Adrenal gland (tissue), 5 donors: ENCODE measurements at regions not wholly inside any gene's neighbourhood (a gene's known extent, or its start where the extent isn't known, plus 50 kb on each side); places are given as distances from the start of the nearest gene placed in this dataset.

Source experiments
- POLR2A ChIP-seq, 2 donors: fragments of 450-650 bp; IDR thresholded peaks; one replicate each; pipeline ENCODE4 v1.6.1; 2017; ENCODE audit warnings: antibody characterized with exemption in 2 of 2, mild to moderate bottlenecking in 2 of 2, moderate library complexity in 1 of 2
- TF ChIP-seq, protein P1 (sequence below), 6 experiments: fragments of 450-650 bp in 4 of 6; fragments of 200-600 bp in 2 of 6; sonication (generic) in 1 of 6; IDR thresholded peaks; 1 replicate in 5 of 6; 2 replicates in 1 of 6; pipeline versions ENCODE4 v1.5.1 to v1.8.0; 2016 to 2021; ENCODE audit warnings: antibody characterized with exemption in 6 of 6, mild to moderate bottlenecking in 2 of 6, moderate library complexity in 1 of 6
- donor health status: DM: no; HTN: no; CAD: no.

DNA sequence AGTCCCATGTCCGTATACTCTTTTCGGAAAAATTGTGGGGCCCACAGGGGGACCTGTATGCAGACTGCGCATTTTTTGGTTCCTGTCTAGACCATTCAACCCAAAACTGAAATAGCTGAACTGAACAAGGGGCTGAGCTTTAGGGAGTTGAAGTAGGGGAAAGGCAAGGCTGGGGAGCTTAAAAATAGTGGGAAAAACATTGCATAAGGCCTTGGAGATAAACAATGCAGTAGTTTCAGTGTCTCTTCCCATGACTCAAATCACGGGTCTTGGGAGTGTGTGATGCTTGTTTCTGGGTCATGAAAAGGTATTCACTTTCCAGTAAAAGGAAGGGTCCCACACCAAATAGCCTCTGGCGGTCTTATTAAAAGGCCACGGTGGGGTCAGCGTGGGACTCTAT, 402.8 kb upstream of the SALL1 start:
- no peak for TF ChIP-seq POLR2A (IDR thresholded peaks at IDR 0.05)
- TF ChIP-seq, protein P1, sequence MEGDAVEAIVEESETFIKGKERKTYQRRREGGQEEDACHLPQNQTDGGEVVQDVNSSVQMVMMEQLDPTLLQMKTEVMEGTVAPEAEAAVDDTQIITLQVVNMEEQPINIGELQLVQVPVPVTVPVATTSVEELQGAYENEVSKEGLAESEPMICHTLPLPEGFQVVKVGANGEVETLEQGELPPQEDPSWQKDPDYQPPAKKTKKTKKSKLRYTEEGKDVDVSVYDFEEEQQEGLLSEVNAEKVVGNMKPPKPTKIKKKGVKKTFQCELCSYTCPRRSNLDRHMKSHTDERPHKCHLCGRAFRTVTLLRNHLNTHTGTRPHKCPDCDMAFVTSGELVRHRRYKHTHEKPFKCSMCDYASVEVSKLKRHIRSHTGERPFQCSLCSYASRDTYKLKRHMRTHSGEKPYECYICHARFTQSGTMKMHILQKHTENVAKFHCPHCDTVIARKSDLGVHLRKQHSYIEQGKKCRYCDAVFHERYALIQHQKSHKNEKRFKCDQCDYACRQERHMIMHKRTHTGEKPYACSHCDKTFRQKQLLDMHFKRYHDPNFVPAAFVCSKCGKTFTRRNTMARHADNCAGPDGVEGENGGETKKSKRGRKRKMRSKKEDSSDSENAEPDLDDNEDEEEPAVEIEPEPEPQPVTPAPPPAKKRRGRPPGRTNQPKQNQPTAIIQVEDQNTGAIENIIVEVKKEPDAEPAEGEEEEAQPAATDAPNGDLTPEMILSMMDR (IDR thresholded peaks at IDR 0.05) = no peak
